ENCODE measurements at regions not wholly inside any gene's neighbourhood (a gene's known extent, or its start where the extent isn't known, plus 50 kb on each side); places are given as distances from the start of the nearest gene placed in this dataset.

DNA sequence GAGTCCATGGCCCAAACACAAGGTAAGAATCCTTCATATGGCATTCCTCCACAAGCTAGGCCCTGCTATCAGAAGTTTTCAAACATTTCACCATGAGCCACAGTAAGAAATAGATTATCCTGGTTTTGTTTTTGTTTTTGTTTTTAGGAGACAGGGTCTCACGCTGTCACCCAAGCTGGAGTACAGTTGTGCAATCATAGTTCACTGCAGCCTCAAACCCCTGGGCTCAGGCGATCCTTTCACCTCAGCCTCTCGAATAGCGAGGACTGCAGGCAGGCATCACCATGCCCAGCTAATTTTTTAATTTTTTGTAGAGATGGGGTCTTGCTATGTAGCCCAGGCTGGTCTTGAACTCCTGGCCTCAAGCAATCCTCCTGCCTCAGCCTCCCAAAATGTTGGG is 218.8 kb downstream of the TOMM20 start:
- ATAC-seq (no peak), DNase-seq (no peak)
- H3K4me1 ChIP-seq, result peaks cover 49% of the 10 kb centered on the region
- H3K27me3 ChIP-seq, result no peaks in the 10 kb centered on the region
- no peak overlapping the region for H3K4me3 ChIP-seq
- intact Hi-C loops (cut with DNase I), result no loop called here
- H3K36me3 ChIP-seq, result no peaks in the 10 kb centered on the region
- H3K27ac ChIP-seq, result no peak overlapping the region
- TF ChIP-seq, protein P1, sequence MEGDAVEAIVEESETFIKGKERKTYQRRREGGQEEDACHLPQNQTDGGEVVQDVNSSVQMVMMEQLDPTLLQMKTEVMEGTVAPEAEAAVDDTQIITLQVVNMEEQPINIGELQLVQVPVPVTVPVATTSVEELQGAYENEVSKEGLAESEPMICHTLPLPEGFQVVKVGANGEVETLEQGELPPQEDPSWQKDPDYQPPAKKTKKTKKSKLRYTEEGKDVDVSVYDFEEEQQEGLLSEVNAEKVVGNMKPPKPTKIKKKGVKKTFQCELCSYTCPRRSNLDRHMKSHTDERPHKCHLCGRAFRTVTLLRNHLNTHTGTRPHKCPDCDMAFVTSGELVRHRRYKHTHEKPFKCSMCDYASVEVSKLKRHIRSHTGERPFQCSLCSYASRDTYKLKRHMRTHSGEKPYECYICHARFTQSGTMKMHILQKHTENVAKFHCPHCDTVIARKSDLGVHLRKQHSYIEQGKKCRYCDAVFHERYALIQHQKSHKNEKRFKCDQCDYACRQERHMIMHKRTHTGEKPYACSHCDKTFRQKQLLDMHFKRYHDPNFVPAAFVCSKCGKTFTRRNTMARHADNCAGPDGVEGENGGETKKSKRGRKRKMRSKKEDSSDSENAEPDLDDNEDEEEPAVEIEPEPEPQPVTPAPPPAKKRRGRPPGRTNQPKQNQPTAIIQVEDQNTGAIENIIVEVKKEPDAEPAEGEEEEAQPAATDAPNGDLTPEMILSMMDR (IDR thresholded peaks at IDR 0.05), result no peak
- H3K9me3 ChIP-seq, result no peaks in the 10 kb centered on the region

DNA sequence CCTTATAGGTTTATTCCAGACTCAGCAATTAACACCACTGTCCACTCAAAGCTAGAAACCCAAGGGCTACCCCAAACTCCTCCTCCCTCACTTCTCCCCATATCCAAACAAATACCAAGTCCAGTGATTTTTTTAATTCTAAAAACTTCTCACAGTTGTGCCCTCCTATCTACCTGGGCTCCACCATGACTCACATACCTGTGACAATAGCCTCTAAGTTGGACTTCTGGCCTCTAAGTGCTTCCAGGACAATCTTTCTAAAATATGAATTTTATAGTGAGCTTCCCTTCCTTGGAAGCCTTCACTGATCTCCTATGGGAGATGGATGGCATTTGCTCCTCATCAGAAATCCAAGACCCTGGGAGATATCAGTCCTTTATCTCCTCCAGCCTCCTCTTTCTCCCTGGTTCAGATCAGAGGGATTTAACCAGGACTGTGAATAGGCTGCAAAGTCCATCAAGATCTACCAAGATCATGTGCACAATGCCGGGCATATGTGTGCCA is 219.3 kb downstream of the TOMM20 start:
- no peak for ATAC-seq
- peaks cover 49% of the 10 kb centered on the region for H3K4me1 ChIP-seq
- intact Hi-C loops (cut with DNase I), result no loop called here
- no peaks in the 10 kb centered on the region for H3K36me3 ChIP-seq
- no peak overlapping the region for H3K4me3 ChIP-seq
- no peaks in the 10 kb centered on the region for H3K27me3 ChIP-seq
- TF ChIP-seq, protein P1 (IDR thresholded peaks at IDR 0.05), result no peak
- H3K9me3 ChIP-seq, result no peaks in the 10 kb centered on the region
- DNase-seq, result no peak
- H3K27ac ChIP-seq, result no peak overlapping the region

DNA sequence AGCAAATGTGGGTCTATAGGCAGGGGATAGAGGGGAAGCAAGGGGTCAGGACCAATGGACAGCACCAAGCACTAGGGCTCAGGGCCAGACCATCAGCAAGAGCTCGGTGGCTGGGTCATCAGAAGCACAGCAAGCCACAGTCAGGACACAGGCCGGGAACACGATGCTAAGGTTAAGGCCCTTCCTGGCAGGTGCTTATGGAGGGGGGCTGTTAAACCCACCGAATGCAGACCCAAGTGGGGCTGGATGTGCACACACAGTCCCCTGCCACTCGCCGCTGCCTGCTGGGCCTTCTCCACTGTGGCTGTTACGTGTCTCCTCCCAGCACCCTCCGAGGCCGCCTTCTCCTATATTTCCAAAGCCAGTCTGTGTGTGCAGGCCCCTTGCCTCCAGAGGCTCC is 220.1 kb downstream of the TOMM20 start:
- ATAC-seq (no peak), DNase-seq (no peak)
- Histone ChIP-seq H3K36me3 (no peaks in the 10 kb centered on the region), H3K27ac (peak overlapping the region; percentile 59), H3K4me1 (peaks cover 43% of the 10 kb centered on the region), H3K27me3 (no peaks in the 10 kb centered on the region), H3K4me3 (no peak overlapping the region), H3K9me3 (no peaks in the 10 kb centered on the region)
- TF ChIP-seq, protein P1 (IDR thresholded peaks at IDR 0.05), result no peak
- intact Hi-C loops (cut with DNase I), result no loop called here

GRCh38 chr1:234907940-234908405 is 220.7 kb downstream of the TOMM20 start:
- Histone ChIP-seq H3K27me3 (no peaks in the 10 kb centered on the region), H3K36me3 (no peaks in the 10 kb centered on the region), H3K4me1 (peaks cover 37% of the 10 kb centered on the region), H3K9me3 (no peaks in the 10 kb centered on the region), H3K27ac (peak overlapping the region; percentile 59), H3K4me3 (no peak overlapping the region)
- intact Hi-C loops (cut with DNase I), result no loop called here
- ATAC-seq (peak; percentile 69), DNase-seq (no peak)
- TF ChIP-seq, protein P1 (IDR thresholded peaks at IDR 0.05), result no peak

- H3K4me1 ChIP-seq, result peaks cover 32% of the 10 kb centered on the region
- no peaks in the 10 kb centered on the region for H3K9me3 ChIP-seq
- H3K27me3 ChIP-seq, result no peaks in the 10 kb centered on the region
- ATAC-seq, result no peak
- no peak for DNase-seq
- intact Hi-C loops (cut with DNase I), result no loop called here
- peak overlapping the region; percentile 42 for H3K27ac ChIP-seq
- TF ChIP-seq, protein P1 (IDR thresholded peaks at IDR 0.05), result no peak
- H3K4me3 ChIP-seq, result no peak overlapping the region
- no peaks in the 10 kb centered on the region for H3K36me3 ChIP-seq
Observed at GRCh38 chr1:234907208-234907939, 221.3 kb downstream of the TOMM20 start.
